Skeletal muscle satellite cell (primary cell): ENCODE measurements at regions not wholly inside any gene's neighbourhood (a gene's known extent, or its start where the extent isn't known, plus 50 kb on each side); places are given as distances from the start of the nearest gene placed in this dataset.

Source experiments
- H3K27me3 ChIP-seq: 2 replicates; pipeline ENCODE4 v1.7.0; 2013; ENCODE audit warnings: low read length; ENCODE audit not compliant: control insufficient read depth, insufficient read depth
- H3K36me3 ChIP-seq: 2 replicates; pipeline ENCODE4 v1.7.0; 2013; ENCODE audit warnings: mild to moderate bottlenecking, control low read depth, low read length; ENCODE audit not compliant: insufficient read depth
- H3K4me1 ChIP-seq: 2 replicates; pipeline ENCODE4 v1.7.0; 2013; ENCODE audit warnings: low read length; ENCODE audit not compliant: control insufficient read depth, insufficient read depth
- H3K4me2 ChIP-seq: 2 replicates; pipeline ENCODE4 v1.7.0; 2013; ENCODE audit warnings: mild to moderate bottlenecking, low read length
- H3K4me3 ChIP-seq: 2 replicates; pipeline ENCODE4 v1.7.0; 2013; ENCODE audit warnings: low read length
- H3K9ac ChIP-seq: 2 replicates; pipeline ENCODE4 v1.7.0; 2013; ENCODE audit warnings: mild to moderate bottlenecking, low read depth, low read length, moderate library complexity
- H3K9me3 ChIP-seq: replicated peaks from 2 replicates; pipeline ENCODE4 v1.7.0; 2013; ENCODE audit warnings: mild to moderate bottlenecking, control low read depth, low read length

- Histone ChIP-seq H3K4me1 (peaks cover 3% of the 10 kb centered on the region), H3K4me2 (no peak overlapping the region), H3K36me3 (no peaks in the 10 kb centered on the region)
These were observed 51.8 kb upstream of the RIPOR2 start for GRCh38 chr6:24987446-24988115.

GRCh38 chr6:24988562-24988961 lies 52.8 kb upstream of the RIPOR2 start:
- Histone ChIP-seq H3K36me3 (no peaks in the 10 kb centered on the region), H3K9me3 (no peaks in the 10 kb centered on the region), H3K4me2 (no peak overlapping the region), H3K4me1 (no peaks in the 10 kb centered on the region), H3K9ac (no peak overlapping the region), H3K27me3 (no peaks in the 10 kb centered on the region), H3K4me3 (no peak overlapping the region)

More at GRCh38 chr6:24987446-24988115, 51.8 kb upstream of the RIPOR2 start:
- Histone ChIP-seq H3K4me3 (no peak overlapping the region), H3K27me3 (no peaks in the 10 kb centered on the region), H3K9ac (no peak overlapping the region), H3K9me3 (no peaks in the 10 kb centered on the region)

GRCh38 chr6:24990236-24990845 lies 54.6 kb upstream of the RIPOR2 start:
- Histone ChIP-seq H3K4me1 (no peaks in the 10 kb centered on the region), H3K27me3 (no peaks in the 10 kb centered on the region), H3K4me3 (no peak overlapping the region), H3K9ac (no peak overlapping the region), H3K9me3 (no peaks in the 10 kb centered on the region), H3K36me3 (no peaks in the 10 kb centered on the region), H3K4me2 (no peak overlapping the region)

GRCh38 chr6:24990944-24991809 lies 55.4 kb upstream of the RIPOR2 start:
- Histone ChIP-seq H3K27me3 (no peaks in the 10 kb centered on the region), H3K4me2 (no peak overlapping the region), H3K36me3 (no peaks in the 10 kb centered on the region), H3K4me3 (no peak overlapping the region), H3K9ac (no peak overlapping the region), H3K9me3 (no peaks in the 10 kb centered on the region), H3K4me1 (no peaks in the 10 kb centered on the region)

GRCh38 chr6:24991810-24992467 lies 56.2 kb upstream of the RIPOR2 start:
- no peaks in the 10 kb centered on the region for H3K36me3 ChIP-seq
- H3K4me1 ChIP-seq: no peaks in the 10 kb centered on the region
- H3K4me3 ChIP-seq: no peak overlapping the region
- no peak overlapping the region for H3K9ac ChIP-seq
- no peaks in the 10 kb centered on the region for H3K27me3 ChIP-seq
- no peaks in the 10 kb centered on the region for H3K9me3 ChIP-seq
- H3K4me2 ChIP-seq: no peak overlapping the region

- Histone ChIP-seq H3K4me2 (no peak overlapping the region), H3K9me3 (no peaks in the 10 kb centered on the region), H3K4me3 (no peak overlapping the region), H3K9ac (no peak overlapping the region), H3K4me1 (no peaks in the 10 kb centered on the region), H3K36me3 (no peaks in the 10 kb centered on the region), H3K27me3 (no peaks in the 10 kb centered on the region)
These were observed 59.1 kb upstream of the RIPOR2 start for GRCh38 chr6:24994812-24995211.

GRCh38 chr6:24995270-24995669 lies 59.5 kb upstream of the RIPOR2 start:
- no peaks in the 10 kb centered on the region for H3K9me3 ChIP-seq
- H3K9ac ChIP-seq: no peak overlapping the region
- H3K4me1 ChIP-seq: no peaks in the 10 kb centered on the region
- H3K27me3 ChIP-seq: no peaks in the 10 kb centered on the region
- no peak overlapping the region for H3K4me2 ChIP-seq
- H3K4me3 ChIP-seq: no peak overlapping the region
- H3K36me3 ChIP-seq: no peaks in the 10 kb centered on the region

GRCh38 chr6:24996269-24996836 lies 60.6 kb upstream of the RIPOR2 start:
- Histone ChIP-seq H3K4me3 (no peak overlapping the region), H3K4me1 (no peaks in the 10 kb centered on the region), H3K9me3 (no peaks in the 10 kb centered on the region), H3K36me3 (no peaks in the 10 kb centered on the region), H3K9ac (no peak overlapping the region), H3K27me3 (no peaks in the 10 kb centered on the region), H3K4me2 (no peak overlapping the region)

- Histone ChIP-seq H3K4me1 (no peaks in the 10 kb centered on the region), H3K4me3 (no peak overlapping the region), H3K36me3 (no peaks in the 10 kb centered on the region), H3K9ac (no peak overlapping the region), H3K9me3 (no peaks in the 10 kb centered on the region), H3K27me3 (no peaks in the 10 kb centered on the region), H3K4me2 (no peak overlapping the region)
These were observed 61.5 kb upstream of the RIPOR2 start for GRCh38 chr6:24997231-24997630.

- no peaks in the 10 kb centered on the region for H3K27me3 ChIP-seq
- no peak overlapping the region for H3K4me2 ChIP-seq
- no peaks in the 10 kb centered on the region for H3K36me3 ChIP-seq
- H3K9me3 ChIP-seq: no peaks in the 10 kb centered on the region
- H3K4me1 ChIP-seq: no peaks in the 10 kb centered on the region
- H3K9ac ChIP-seq: no peak overlapping the region
- no peak overlapping the region for H3K4me3 ChIP-seq
These were observed 62.1 kb upstream of the RIPOR2 start for GRCh38 chr6:24997905-24998304.
